Vagina (tissue), 2 donors: ENCODE measurements at regions not wholly inside any gene's neighbourhood (a gene's known extent, or its start where the extent isn't known, plus 50 kb on each side); places are given as distances from the start of the nearest gene placed in this dataset.
"Not testable (repeated sequence)": the region's sequence is repeated elsewhere in the genome, so short reads cannot be mapped to it uniquely, and the experiment has no call there.

Experiments
- DNase-seq, 2 donors: peaks; one replicate each; pipeline ENCODE4 v3.0.0-alpha.2; 2017; ENCODE audit errors: extremely low spot score in 2 of 2
- H3K27ac ChIP-seq: fragments of 200-600 bp; sonication (generic); one replicate; pipeline ENCODE4 v1.5.1; 2019
- H3K27me3 ChIP-seq: fragments of 200-600 bp; sonication (generic); one replicate; pipeline ENCODE4 v1.5.1; 2019
- H3K36me3 ChIP-seq, 2 donors: fragments of 200-600 bp; sonication (generic); one replicate each; pipeline ENCODE4 v1.5.1; 2017 to 2019
- H3K4me1 ChIP-seq: fragments of 200-600 bp; sonication (generic); one replicate; pipeline ENCODE4 v1.5.1; 2019
- H3K4me3 ChIP-seq, 2 donors: fragments of 200-600 bp; sonication (generic); 1 replicate in 1 of 2; 2 replicates in 1 of 2; pipeline ENCODE4 v1.5.1; 2016 to 2019
- H3K9me3 ChIP-seq: fragments of 200-600 bp; sonication (generic); one replicate; pipeline ENCODE4 v1.5.1; 2019
- CTCF ChIP-seq, 3 experiments: fragments of 450-650 bp in 2 of 3; fragments of 200-600 bp in 1 of 3; sonication (generic) in 1 of 3; IDR thresholded peaks; one replicate each; pipeline ENCODE4 v1.5.1; 2017 to 2019; ENCODE audit warnings: antibody characterized with exemption in 3 of 3, mild to moderate bottlenecking in 2 of 3, moderate library complexity in 2 of 3
- POLR2A ChIP-seq, 2 donors: fragments of 450-650 bp; IDR thresholded peaks; one replicate each; pipeline ENCODE4 v1.6.1; 2017; ENCODE audit warnings: antibody characterized with exemption in 2 of 2, mild to moderate bottlenecking in 2 of 2, moderate library complexity in 2 of 2
- POLR2AphosphoS5 ChIP-seq, 2 donors: sonication (generic); formaldehyde crosslinking; IDR thresholded peaks; one replicate each; pipeline ENCODE4 v1.9.0; 2017; ENCODE audit warnings: antibody characterized with exemption in 2 of 2, mild to moderate bottlenecking in 2 of 2, low read depth in 1 of 2; ENCODE audit not compliant: insufficient read depth in 1 of 2
- intact Hi-C: fragments of 100-400 bp; cut with DNase I; formaldehyde crosslinking; loops from one replicate; pipeline ENCODE4 v1.15.1; 2023

- intact Hi-C loops = no loop called here
- Histone ChIP-seq H3K27ac (no peak overlapping the region), H3K9me3 (no peaks in the 10 kb centered on the region), H3K27me3 (no peaks in the 10 kb centered on the region), H3K4me1 (no peaks in the 10 kb centered on the region), H3K4me3 (no peak overlapping the region), H3K36me3 (no peaks in the 10 kb centered on the region)
- TF ChIP-seq POLR2A (IDR thresholded peaks at IDR 0.05) = no peak
- no peak for TF ChIP-seq POLR2AphosphoS5 (IDR thresholded peaks at IDR 0.05; ENCODE audit: insufficient read depth in 1 of 2, low read depth in 1 of 2)
- no peak for TF ChIP-seq CTCF (IDR thresholded peaks at IDR 0.05)
- no peak for DNase-seq
Observed at GRCh38 chr12:86389949-86390348, 133.8 kb upstream of the MGAT4C start.

- no peak for DNase-seq
Observed at GRCh38 chr12:86387591-86388145, 131.5 kb upstream of the MGAT4C start.

GRCh38 chr12:86383759-86384158 is 127.6 kb upstream of the MGAT4C start:
- H3K9me3 ChIP-seq, H3K36me3 ChIP-seq, DNase-seq, H3K4me3 ChIP-seq, H3K27me3 ChIP-seq, H3K4me1 ChIP-seq, intact Hi-C loops, H3K27ac ChIP-seq: not testable (repeated sequence)

More at GRCh38 chr12:86387591-86388145, 131.5 kb upstream of the MGAT4C start:
- no peak overlapping the region for H3K27ac ChIP-seq
- no peak for TF ChIP-seq POLR2A (IDR thresholded peaks at IDR 0.05)
- no peak for TF ChIP-seq CTCF (IDR thresholded peaks at IDR 0.05)
- no peak for TF ChIP-seq POLR2AphosphoS5 (IDR thresholded peaks at IDR 0.05; ENCODE audit: insufficient read depth in 1 of 2, low read depth in 1 of 2)
- no peaks in the 10 kb centered on the region for H3K4me1 ChIP-seq
- H3K9me3 ChIP-seq = no peaks in the 10 kb centered on the region
- intact Hi-C loops = no loop called here
- no peak overlapping the region for H3K4me3 ChIP-seq
- no peaks in the 10 kb centered on the region for H3K27me3 ChIP-seq
- H3K36me3 ChIP-seq = no peaks in the 10 kb centered on the region

- Histone ChIP-seq H3K4me3 (no peak overlapping the region), H3K27ac (no peak overlapping the region), H3K4me1 (no peaks in the 10 kb centered on the region), H3K9me3 (no peaks in the 10 kb centered on the region), H3K36me3 (no peaks in the 10 kb centered on the region), H3K27me3 (no peaks in the 10 kb centered on the region)
- intact Hi-C loops = no loop called here
- no peak for TF ChIP-seq CTCF (IDR thresholded peaks at IDR 0.05)
- no peak for TF ChIP-seq POLR2A (IDR thresholded peaks at IDR 0.05)
- no peak for TF ChIP-seq POLR2AphosphoS5 (IDR thresholded peaks at IDR 0.05; ENCODE audit: insufficient read depth in 1 of 2, low read depth in 1 of 2)
- no peak for DNase-seq
Observed at GRCh38 chr12:86379337-86379736, 123.1 kb upstream of the MGAT4C start.

GRCh38 chr12:86376052-86376451 is 119.9 kb upstream of the MGAT4C start:
- intact Hi-C loops = no loop called here
- Histone ChIP-seq H3K4me3 (no peak overlapping the region), H3K27ac (no peak overlapping the region), H3K36me3 (no peaks in the 10 kb centered on the region), H3K4me1 (no peaks in the 10 kb centered on the region), H3K9me3 (no peaks in the 10 kb centered on the region), H3K27me3 (no peaks in the 10 kb centered on the region)
- DNase-seq = no peak
- TF ChIP-seq POLR2A (IDR thresholded peaks at IDR 0.05) (no peak), CTCF (IDR thresholded peaks at IDR 0.05) (no peak), POLR2AphosphoS5 (IDR thresholded peaks at IDR 0.05; ENCODE audit: insufficient read depth in 1 of 2, low read depth in 1 of 2) (no peak)
